NCI-H524 treated with DMSO at 0.1 percent for 48 hours (cell line): ENCODE measurements at regions not wholly inside any gene's neighbourhood (a gene's known extent, or its start where the extent isn't known, plus 50 kb on each side); places are given as distances from the start of the nearest gene placed in this dataset.

Experiments
- DNase-seq: peaks from one replicate; lab custom pipeline; 2025; lab: John Stamatoyannopoulos, UW

DNA sequence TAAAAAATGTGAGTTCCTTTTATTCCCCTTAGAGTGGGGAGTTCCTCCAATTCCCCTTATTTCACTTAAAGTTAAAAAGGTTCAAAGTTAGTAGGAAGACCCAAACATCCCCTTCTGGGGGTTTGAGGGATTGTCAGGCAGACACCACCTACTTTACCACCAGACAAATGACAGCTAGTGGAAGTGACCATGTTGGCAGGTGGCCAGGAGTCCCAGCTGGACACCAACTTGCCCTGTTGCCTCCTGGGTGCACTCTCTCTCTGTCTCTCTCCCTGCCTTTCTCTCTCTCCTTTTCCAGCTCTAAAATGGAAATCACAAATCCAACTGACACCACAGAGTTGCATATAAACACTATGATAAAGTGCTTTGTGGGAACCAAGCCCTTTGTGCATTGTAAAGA lies 307.7 kb upstream of the TLE4 start:
- DNase-seq = no peak

DNA sequence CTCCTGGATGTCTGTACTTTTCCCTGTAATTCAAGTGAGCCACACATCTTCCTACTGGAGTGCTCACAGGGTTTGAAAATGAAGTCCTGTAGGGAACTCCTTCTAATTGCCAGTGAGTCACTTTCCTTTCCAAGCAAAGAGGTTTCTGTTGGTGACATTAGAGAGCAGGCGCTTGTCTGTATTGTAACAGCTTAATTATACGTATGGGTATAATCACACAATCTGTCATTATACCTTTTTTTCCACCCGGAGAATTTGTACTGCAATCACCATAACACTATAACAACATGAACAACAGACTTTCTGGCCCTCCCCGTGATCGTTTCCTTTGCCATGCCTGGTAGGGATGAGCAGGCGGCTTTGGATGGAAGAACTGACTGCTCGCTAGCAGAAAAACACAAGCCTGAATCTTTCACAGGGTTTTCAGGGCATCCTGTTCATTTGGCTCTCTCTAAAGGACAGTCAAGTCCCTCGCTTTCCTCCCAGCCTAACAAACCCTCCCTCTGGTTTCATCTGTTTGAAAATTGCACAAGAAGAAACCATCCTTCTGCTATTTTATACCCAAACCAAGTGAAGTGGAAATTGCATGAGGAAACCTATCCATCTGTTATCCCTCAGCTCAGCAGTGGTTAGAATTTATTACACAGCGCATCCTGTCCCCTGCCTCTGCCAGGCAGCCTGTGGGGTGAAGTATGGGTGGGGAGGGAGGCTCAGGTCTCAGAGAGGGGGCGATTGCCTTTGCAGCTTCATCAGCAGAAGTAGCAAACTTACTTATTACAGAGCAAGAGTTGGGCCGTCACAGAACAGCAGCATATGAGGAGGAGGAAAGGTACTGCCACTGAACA lies 307.0 kb upstream of the TLE4 start:
- no peak for DNase-seq

DNA sequence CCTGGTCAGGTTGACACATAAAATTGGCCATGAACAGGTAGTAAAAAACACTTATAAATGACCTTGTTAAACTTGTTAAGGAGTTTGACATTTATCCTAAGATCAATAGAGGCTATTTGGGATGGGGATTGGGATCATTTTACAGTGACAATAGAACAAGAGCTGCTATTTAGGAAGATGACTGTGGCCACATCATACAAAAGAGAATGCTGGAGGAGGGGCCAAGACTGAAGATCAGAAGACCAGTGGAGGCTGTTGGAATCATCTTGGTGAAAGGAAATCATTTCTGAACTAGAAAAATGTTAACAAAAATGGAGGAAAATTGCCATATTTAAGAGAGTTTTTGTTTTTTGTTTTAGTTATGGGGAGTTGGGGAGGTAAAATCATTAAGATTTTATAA lies 304.8 kb upstream of the TLE4 start:
- no peak for DNase-seq

DNA sequence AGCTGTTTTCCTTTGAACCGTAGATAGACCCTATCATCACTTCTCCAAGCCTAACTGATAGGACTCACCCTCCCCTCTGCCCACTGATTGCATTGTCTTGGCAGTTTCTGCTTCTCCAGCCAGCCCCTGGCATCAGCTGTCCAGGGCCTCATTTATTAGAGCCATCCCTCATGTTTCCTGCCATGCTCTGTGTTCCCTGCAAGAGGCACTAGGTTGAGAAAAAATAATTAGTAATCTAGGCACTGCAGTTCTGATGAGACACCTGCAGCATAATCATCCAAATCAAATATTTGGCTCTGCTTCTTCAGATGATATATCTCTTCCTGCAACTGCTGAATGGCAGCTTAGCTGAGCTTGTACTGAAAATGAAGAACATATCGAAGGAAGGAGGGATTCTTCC lies 303.0 kb upstream of the TLE4 start:
- DNase-seq = no peak

DNA sequence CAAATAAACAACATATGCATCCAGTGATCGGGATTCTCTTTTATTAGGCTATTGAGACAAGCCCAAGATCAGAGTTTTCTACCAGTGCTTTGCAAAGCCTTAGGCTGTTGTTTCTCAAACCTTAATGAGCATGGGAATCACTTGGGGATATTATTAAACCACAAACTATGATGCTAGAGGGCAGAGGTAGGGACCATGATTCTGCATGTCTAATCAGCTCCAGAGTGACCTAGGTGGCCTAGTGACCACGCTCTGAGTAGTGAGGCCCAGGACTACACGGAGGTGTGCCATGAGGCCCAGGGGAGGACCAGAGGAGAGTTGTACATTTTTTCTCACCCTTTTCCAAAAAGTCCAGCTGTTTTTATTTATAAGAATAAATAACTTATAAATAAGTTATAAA lies 298.5 kb upstream of the TLE4 start:
- no peak for DNase-seq

DNA sequence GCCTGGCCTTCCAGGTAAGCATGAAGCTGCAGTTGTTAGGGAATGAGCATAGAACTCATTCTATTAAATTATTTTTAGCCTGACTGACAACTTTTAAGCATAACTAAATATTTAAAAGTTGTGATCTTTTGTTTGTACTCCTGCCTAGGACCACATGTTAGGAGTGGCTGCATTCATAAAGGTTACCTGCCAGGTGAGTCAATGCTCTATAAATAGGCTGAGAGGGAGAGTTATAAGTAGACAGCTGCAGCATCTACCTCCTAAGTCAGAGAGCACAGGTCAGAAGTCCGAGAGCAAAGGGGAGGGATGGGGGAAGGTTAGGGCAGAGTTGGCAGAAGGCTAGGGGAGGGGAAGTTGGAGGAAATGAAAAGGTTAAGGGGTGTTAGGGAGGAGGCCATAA lies 292.4 kb upstream of the TLE4 start:
- no peak for DNase-seq

DNA sequence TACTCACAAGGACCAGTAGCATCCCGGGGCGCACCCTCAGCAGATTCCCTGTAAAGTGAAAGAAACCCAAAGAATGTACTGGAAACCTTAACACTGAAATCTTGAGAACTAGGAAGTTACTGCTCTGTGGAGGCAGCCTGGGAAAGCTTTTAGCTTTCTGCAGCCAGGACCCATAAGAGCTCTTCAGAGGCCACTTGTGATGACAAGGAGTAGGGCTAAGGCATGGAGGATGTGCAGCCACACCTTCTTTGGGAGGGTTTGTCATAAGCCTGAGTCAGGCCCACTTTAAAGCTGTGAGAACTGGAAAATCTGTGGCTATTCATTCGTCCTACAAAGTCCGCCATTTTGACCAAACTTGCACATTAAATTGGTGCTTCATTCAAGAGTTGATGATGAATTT lies 291.1 kb upstream of the TLE4 start:
- no peak for DNase-seq

DNA sequence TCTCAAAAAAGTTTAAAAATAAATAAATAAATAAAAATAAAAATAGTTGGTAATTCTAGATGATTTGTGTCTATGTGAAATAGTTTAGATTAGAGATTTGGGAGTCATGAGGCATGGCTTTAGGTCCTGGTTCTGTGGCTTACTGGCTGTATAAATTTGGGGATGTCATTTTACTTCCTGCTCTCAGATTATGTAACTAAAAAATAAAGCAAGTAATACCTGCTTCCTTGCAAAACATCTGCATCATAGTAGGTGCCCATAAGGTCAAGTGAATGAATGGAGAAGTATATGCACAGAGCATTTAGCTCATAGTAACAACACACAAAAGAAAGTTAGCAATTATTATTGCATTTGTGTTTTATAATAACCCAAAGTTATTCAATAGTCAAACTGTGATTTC lies 287.7 kb upstream of the TLE4 start:
- DNase-seq = no peak

DNA sequence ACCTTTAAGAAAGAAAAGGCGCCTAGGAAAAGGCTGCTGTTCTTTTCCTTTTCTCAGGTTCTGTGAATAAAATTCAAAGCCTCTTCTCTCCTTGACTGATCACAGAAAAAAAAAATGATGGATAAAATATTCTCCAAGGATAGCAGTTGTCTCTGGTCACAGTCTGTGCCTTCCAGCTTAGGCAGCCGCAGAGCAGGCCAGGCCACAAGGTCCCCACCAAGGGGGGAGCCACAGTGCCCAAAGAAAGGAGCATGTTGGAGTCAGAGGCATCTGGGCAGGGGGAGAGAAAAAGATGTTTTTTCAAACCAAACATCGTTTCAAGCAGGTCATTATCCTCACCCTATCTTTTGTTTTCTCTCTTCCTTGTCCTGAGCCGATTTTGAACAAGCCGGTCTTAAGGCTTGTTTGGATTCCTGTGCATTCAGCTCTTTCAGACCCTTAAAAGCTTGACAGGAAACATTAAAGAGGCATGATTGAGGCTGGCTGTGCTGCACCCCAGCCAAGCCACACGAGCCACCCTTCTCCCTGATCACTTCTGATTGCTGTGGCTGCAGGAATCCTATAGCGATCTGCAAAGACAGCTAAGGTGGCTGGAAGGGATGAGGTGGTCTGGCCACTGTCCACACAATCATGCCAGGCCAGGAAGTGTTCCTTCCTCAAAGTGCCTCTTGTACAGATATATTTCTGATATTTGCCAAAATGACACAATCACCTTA lies 284.6 kb upstream of the TLE4 start:
- no peak for DNase-seq

DNA sequence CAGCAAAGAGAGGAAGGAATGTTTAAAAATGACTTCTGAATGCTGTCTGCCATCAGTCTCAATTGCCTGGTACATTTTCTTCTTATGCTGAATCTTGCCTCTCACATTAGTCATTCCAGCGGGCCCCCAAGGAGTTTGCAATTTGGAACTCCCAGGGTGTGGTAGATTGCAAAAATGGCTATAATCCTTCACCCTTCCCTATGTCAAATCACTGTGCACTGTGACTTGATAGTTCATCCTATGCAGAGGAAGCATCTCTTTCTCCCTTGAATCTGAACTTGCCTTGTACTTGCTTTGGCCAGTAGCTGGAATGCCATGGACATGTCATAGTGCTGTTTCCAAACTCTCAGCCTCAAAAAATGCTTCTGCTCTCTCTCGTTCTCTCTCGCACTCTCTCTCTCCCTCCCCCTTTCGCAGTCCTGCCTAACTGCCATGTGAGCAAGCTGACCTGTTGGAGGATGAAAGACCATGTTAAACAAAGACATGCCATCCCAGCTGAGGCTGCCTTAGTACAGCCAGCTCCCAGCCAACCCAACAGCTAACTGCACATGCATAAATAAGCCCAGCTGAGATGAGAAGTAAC lies 284.0 kb upstream of the TLE4 start:
- no peak for DNase-seq

DNA sequence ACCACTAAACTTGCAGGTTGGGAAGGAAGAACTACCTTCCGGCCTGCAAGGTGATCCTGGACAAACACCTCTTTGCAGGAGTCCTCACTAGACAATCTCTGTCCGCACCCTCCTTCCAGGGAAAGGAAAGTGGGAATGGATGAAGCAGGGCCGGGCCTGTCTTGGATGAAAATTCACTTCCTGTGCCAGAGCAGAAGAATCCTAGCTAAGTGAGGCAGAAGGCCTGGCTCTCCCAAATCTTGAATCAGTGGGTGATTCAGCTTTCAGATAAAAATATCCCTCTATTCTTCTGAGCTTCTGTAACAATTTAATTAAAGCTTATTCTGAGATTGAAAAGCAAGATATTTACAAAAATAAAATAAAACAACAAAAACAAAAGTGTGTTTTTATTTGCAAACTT lies 281.9 kb upstream of the TLE4 start:
- no peak for DNase-seq

DNA sequence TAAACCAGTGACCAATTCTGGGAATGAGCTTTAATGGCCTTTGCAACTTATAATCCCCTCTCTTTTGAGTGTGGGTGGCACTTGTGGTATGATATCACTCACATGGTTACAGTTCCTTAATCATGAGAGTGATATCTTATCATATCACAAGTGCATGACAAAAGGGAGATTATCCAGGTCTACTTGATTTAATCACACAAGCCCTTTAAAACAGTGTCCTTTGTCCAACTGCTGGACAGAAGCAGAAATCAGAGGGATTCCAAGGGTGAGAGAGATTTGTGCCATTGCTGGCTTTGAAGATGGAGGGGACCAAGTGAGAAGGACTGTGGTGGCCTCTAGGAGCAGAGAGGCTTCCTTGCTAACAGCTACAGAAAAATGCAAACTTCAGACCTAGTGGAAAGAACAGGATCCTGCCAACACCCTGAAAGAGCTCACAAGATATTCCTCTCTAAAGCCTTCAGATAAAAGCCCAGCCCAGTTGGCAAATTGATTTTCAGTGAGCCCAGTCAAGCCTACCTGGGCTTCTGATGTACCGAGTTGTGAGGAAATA lies 279.0 kb upstream of the TLE4 start:
- no peak for DNase-seq

DNA sequence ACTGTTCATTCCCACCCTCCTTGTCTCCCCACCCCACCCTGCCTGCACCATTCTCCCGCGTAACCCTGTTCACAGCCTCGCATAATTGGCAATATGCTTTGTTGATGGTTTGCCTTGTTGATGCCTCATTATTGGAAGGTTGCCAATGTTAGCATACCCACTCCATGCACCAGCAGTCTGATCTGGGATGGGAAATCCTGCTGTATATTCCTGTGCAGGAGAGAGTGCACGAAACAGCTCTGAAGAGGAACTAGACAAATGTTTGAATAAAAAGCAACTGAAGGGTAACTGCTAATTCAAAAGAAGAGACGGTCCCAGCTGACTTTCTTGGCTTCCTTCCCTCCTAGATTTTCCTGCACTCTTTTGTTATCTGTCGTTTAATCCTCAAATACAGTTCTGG lies 271.7 kb upstream of the TLE4 start:
- no peak for DNase-seq

DNA sequence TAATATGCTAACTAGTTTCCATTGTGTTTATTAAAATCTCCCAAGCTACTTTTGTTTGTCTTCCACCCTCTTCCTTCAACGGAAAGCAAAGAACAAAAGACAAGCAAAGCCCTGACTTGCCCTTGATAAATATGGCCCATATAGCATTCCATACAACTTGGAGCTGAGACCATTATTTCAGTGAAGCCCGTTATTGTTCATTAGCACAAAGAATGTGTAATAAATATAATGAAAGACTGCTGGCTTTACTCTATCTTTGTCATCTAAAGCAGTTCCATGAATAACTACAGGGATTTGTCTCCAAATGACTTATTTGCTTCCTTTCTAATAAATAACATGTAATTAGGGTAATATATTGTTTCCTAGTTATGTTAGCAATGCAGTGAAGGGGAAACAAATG lies 270.7 kb upstream of the TLE4 start:
- DNase-seq = no peak

DNA sequence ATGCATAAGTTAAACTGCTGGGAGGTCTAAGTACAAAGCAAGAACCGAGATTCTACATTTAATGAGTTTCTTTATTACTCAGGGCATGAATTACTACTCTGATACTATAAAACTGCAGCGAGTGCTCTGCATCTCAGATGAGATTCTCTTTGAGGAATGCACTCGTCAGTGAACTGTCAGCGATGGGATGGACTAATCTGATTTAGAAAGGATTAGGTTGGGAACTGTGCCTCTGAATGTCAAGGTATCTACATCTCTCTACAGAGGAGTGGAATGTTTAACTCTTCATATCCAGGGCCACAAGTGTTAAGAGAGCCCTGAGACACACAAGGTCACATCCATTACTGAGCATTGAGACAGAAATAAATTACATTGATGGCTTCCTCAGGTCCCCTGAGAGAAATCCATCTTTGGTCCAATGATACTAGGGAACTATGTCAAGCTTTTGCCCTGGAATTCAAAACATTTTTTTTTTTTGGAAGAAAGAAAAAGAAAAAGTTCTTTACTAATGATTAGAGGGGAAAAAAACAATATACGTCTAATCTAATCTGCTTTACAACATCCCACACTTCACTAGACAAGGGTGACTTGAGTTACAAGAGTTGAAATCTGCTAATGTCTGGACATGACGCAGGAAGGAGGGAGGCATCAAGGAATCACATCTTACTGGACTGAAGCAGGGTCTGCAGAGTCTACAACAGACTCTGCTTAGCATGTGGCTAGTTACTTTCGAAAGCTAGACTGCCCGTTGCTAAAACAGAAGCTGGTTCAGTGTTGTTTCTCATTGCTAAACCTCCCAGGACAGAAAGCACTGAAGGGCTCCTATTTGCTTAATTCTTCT lies 270.0 kb upstream of the TLE4 start:
- DNase-seq = no peak

DNA sequence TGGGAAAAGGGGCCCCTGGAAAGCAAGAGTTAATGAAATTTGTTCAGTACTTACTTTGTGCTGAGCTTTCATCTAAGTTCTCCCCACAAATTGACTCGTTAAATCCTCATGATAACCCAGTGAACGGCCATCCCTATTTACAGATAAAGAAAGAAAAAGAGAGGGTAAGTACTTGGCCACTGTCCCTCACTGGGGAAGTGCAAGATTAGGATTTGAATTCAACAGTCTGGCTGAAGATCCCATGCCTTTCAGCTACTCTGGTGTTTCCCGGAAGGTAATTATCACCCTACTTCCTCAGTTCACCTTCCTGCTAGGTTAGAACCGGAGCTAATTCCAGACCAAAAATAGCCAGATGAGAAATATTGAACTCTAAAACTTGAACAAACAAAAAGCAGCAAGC lies 269.2 kb upstream of the TLE4 start:
- DNase-seq = no peak

DNA sequence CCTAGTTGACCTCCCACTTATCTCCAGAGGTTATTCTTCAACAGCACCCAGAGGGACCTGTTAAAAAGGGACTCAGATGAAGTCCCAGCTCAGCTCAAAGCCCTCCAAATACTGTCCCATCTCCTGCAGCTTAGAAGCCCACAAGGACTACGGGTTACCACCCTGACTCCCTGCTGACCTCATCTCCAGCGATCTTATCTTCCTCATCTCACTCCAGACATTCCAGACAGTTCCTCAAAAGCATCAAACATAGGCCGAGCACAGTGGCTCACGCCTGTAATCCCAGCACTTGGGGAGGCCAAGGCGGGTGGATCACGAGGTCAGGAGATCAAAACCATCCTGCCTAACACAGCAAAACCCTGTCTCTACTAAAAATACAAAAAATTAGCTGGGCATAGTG lies 263.8 kb upstream of the TLE4 start:
- no peak for DNase-seq

DNA sequence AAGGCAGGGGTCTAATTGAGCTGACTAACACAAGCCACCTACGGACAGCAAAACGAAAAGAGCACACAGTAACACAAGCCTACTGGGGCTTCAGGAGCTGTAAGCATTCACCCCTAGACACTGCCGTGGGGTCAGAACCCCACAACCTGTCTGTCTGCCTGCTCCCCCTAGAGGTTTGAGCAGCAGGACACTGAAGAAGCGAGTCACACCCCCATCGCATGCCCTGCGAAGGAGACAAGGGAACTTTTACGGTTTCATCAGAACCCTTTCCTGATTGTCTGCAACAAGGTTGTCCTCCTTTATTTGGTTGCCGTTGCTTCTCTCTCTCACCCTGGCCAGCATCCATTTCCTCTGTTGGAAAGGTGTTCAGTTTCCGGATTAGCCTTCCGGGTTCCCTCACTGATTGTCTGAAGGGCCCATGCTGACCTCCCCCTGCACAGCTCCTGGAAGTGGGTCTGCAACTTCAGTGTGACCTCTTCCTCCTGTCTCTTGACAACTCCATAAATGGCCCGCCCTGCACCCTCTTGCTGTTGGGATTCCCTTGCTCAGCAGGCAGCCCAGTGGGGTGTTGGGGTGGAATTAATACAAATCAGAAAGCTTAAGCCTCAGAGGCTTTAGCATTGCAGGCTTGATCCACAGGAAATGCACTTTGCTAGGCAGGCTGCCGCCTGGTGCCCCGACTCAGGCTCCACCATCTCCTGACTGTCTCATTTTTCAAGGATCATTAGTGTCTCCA lies 258.9 kb upstream of the TLE4 start:
- no peak for DNase-seq

DNA sequence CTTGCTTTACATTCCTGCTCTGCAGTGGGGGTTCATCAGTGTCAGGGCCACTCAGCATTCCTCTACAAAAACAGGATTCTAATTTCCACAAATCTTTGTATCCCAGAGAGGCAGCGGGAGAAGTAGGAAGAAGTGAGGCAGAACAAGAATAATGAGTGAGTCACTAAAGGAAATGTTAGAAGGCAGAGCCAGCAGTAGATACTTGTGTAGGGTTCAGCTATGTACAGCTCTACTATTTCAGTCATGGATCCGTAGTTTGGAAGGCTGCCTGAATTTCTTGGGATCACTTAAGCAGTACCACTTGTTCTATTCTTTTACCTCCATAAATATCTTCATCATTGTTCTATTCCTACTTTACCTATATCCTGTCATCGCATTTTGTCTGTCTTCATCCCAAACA lies 246.3 kb upstream of the TLE4 start:
- DNase-seq = no peak

DNA sequence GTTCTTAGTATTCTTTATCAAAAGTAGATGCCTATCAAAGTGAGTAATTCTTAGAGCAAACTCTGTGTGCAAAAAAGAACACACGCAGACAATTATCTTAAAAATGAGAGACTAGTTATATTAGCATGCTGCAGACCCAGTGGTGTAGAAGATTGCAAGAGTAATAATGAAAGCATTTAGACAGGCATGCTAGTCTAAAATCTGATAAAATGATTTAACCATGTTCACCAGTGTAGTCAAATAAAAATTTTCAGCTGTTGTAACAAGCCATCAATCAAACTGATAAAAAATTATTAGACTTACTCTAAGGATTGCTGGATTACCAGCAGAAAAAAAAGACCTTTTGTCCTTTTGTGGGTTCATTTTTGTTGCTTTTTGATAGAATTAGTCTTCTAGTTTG lies 241.9 kb upstream of the TLE4 start:
- no peak for DNase-seq

DNA sequence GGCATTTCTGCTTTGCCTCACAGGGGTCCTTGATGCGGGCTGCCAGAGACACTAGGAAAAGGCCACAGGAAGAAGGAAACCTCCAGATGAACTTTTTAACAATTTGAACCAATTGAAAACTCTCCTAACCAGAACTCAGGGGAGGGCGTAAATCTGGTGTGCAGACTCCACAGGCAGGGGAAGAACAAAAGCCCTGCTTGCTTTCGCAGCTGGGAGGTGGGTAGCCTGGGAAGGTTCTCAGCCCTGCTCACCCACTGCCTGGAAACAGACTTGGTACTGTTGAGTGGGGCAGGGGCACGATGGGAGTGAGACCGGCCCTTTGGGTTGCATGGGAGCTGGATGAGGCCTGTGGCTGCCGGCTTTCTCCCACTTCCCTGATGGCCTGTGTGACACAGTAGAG lies 237.8 kb upstream of the TLE4 start:
- no peak for DNase-seq

DNA sequence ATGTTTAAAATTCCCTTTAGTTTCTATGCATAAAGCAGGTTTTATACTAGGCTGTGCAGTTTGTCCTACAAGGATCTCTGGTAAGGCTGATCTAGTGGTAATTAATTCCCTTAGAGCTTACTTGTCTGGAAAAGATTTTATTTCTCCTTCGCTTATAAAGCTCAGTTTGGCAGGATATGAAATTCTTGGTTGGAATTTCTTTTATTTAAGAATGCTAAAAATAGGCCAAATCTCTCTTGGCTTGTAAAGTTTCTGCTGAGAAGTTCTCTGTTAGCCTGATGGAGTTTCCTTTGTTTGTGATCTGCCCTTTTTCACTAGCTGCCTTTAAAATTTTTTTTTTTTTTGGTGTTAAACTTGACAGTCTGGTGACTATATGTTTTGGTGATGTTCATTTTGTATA lies 237.1 kb upstream of the TLE4 start:
- DNase-seq = no peak
